ENCODE measurements at regions not wholly inside any gene's neighbourhood (a gene's known extent, or its start where the extent isn't known, plus 50 kb on each side); places are given as distances from the start of the nearest gene placed in this dataset.

DNA sequence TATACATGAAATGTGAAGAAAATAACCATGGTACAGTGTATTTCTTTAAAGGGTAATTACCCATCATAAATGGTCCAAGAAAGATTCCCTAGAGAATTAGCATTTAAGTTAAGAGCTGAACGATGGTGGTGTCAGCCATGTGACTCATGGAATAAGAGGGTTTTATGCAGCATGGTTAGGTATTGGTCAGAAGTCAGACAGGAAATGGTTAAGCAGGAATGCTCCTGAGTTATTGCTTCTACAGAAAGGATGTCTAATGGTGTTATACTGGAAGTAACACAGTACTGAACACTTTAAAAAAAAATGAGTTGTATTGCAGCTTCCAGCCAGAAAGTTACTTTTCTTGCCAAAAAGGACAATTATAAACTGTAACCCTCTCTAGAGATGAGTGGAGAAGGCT, 72.7 kb upstream of the UBE2E3 start:
- TF ChIP-seq, protein P1, sequence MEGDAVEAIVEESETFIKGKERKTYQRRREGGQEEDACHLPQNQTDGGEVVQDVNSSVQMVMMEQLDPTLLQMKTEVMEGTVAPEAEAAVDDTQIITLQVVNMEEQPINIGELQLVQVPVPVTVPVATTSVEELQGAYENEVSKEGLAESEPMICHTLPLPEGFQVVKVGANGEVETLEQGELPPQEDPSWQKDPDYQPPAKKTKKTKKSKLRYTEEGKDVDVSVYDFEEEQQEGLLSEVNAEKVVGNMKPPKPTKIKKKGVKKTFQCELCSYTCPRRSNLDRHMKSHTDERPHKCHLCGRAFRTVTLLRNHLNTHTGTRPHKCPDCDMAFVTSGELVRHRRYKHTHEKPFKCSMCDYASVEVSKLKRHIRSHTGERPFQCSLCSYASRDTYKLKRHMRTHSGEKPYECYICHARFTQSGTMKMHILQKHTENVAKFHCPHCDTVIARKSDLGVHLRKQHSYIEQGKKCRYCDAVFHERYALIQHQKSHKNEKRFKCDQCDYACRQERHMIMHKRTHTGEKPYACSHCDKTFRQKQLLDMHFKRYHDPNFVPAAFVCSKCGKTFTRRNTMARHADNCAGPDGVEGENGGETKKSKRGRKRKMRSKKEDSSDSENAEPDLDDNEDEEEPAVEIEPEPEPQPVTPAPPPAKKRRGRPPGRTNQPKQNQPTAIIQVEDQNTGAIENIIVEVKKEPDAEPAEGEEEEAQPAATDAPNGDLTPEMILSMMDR (conservative IDR thresholded peaks at IDR 0.05 in 1 of 2, IDR thresholded peaks at IDR 0.05 in 1 of 2; ENCODE audit: extremely low read depth in 1 of 2, insufficient read depth in 1 of 2, low read depth in 1 of 2, low read length in 2 of 2), result no peak
- no peak for TF ChIP-seq EZH2 (IDR thresholded peaks at IDR 0.05; ENCODE audit: borderline replicate concordance, low read length)

Data from mammary epithelial cell (primary cell).